Lung (tissue), 11 donors: ENCODE measurements at regions not wholly inside any gene's neighbourhood (a gene's known extent, or its start where the extent isn't known, plus 50 kb on each side); places are given as distances from the start of the nearest gene placed in this dataset.

ENCODE experiments used
- ATAC-seq: fragments of 200-7000 bp; cut with Tn5 transposase; one replicate; pipeline ENCODE4 v1.9.1; 2020; ENCODE audit warnings: moderate number of reproducible peaks; ENCODE audit not compliant: insufficient read depth, low FRiP score
- DNase-seq, 3 donors: peaks; one replicate each; pipeline ENCODE4 v3.0.0-alpha.2; 2013 to 2017
- H3K27ac ChIP-seq, 2 donors: one replicate each; pipeline ENCODE4 v1.5.1; 2013; ENCODE audit warnings: mild to moderate bottlenecking in 2 of 2, moderate library complexity in 2 of 2, control low read depth in 1 of 2, inconsistent platforms in 1 of 2, low read depth in 1 of 2, low read length in 1 of 2
- H3K27me3 ChIP-seq, 3 donors: one replicate each; pipeline ENCODE4 v1.5.1; 2013; ENCODE audit warnings: low read length in 2 of 3; ENCODE audit not compliant: control insufficient read depth in 3 of 3, insufficient read depth in 3 of 3
- H3K36me3 ChIP-seq, 4 donors: one replicate each; pipeline ENCODE4 v1.5.1; 2013; ENCODE audit warnings: low read length in 4 of 4, mild to moderate bottlenecking in 1 of 4, moderate library complexity in 1 of 4; ENCODE audit not compliant: control insufficient read depth in 4 of 4, insufficient read depth in 4 of 4
- H3K4me1 ChIP-seq, 5 donors: one replicate each; pipeline ENCODE4 v1.5.1; 2013; ENCODE audit warnings: low read length in 5 of 5, mild to moderate bottlenecking in 2 of 5, moderate library complexity in 1 of 5; ENCODE audit not compliant: control insufficient read depth in 5 of 5, insufficient read depth in 5 of 5
- H3K4me3 ChIP-seq: one replicate; pipeline ENCODE4 v1.5.1; 2013; ENCODE audit warnings: mild to moderate bottlenecking, control low read depth, moderate library complexity
- H3K9ac ChIP-seq, 2 donors: one replicate each; pipeline ENCODE4 v1.5.1; 2013; ENCODE audit warnings: low read length in 2 of 2, control low read depth in 1 of 2; ENCODE audit not compliant: insufficient read depth in 1 of 2
- H3K9me3 ChIP-seq, 4 donors: one replicate each; pipeline ENCODE4 v1.5.1; 2013; ENCODE audit warnings: low read length in 3 of 4, mild to moderate bottlenecking in 1 of 4, moderate library complexity in 1 of 4; ENCODE audit not compliant: control insufficient read depth in 4 of 4, insufficient read depth in 3 of 4
- CTCF ChIP-seq: IDR thresholded peaks from 2 replicates; pipeline ENCODE4 v1.5.1; 2012; ENCODE audit warnings: mild to moderate bottlenecking; ENCODE audit errors: control extremely low read depth, extremely low read depth
- WGBS, 2 donors: extraction: QIAGEN DNeasy Blood & Tissue Kit; methylation state at CpG; one replicate each; pipeline ENCODE4 v1.1.7; 2013; 5-methylcytosine and 5-hydroxymethylcytosine counted together
- donor health status: control.
- donor health status: control.
- donor health status: Bipolar disorder and iron deficiency.
- donor health status: healthy.
- donor health status: DM: yes; HTN: yes; CAD: no.

GRCh38 chr3:30294241-30294667, 312.1 kb upstream of the TGFBR2 start:
- 87 to 88% methylated on average over 4 of the region's 4 CpGs for WGBS, 2 donors
- no peak overlapping the region for H3K9ac ChIP-seq
- no peak for DNase-seq
- H3K27ac ChIP-seq: peak overlapping the region in 1 of 2 donors; percentile 16
- no peak overlapping the region for H3K4me3 ChIP-seq
- H3K9me3 ChIP-seq: no peaks in the 10 kb centered on the region
- TF ChIP-seq CTCF: no peak
- H3K4me1 ChIP-seq: peaks cover 0 to 7% (median 0%) of the 10 kb centered on the region in 5 donors
- ATAC-seq: no peak
- H3K36me3 ChIP-seq: no peaks in the 10 kb centered on the region
- H3K27me3 ChIP-seq: no peaks in the 10 kb centered on the region

GRCh38 chr3:30297112-30297511, 309.3 kb upstream of the TGFBR2 start:
- no peak for TF ChIP-seq CTCF
- Histone ChIP-seq H3K27me3 (no peaks in the 10 kb centered on the region), H3K9ac (no peak overlapping the region), H3K36me3 (no peaks in the 10 kb centered on the region), H3K27ac (no peak overlapping the region), H3K4me3 (no peak overlapping the region), H3K9me3 (no peaks in the 10 kb centered on the region), H3K4me1 (peaks cover 0 to 5% (median 0%) of the 10 kb centered on the region in 5 donors)
- ATAC-seq: no peak
- 70 to 78% methylated on average over 1 of the region's 1 CpG for WGBS, 2 donors
- no peak for DNase-seq

GRCh38 chr3:30299674-30300385, 306.6 kb upstream of the TGFBR2 start:
- no peak for DNase-seq
- TF ChIP-seq CTCF: no peak
- ATAC-seq: no peak
- H3K4me3 ChIP-seq: no peak overlapping the region
- no peak overlapping the region for H3K27ac ChIP-seq
- no peak overlapping the region for H3K9ac ChIP-seq
- H3K4me1 ChIP-seq: no peaks in the 10 kb centered on the region
- H3K36me3 ChIP-seq: no peaks in the 10 kb centered on the region
- 75 to 86% methylated on average over 3 of the region's 3 CpGs for WGBS, 2 donors
- H3K27me3 ChIP-seq: no peaks in the 10 kb centered on the region
- no peaks in the 10 kb centered on the region for H3K9me3 ChIP-seq

DNA sequence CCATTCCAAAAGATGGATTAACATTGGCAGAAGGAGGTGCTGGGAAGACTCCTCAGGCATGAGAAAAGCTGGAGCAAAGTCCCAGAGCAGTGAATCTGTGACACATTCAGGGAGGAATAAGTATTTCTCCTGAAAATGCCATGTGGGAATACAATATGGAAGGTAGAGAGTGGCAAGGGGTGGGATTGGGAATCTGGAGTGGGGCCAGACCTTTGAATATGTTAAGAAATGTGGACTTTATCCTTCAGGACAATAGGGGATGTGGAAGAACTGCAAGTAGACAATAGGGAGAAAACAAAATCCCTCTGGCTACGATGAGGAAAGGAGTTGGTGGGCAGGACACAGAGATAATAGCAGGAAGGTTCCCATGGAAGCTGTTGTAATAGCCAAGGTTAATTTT, 305.6 kb upstream of the TGFBR2 start:
- Histone ChIP-seq H3K27me3 (no peaks in the 10 kb centered on the region), H3K36me3 (no peaks in the 10 kb centered on the region), H3K4me1 (no peaks in the 10 kb centered on the region), H3K9ac (no peak overlapping the region), H3K4me3 (no peak overlapping the region), H3K27ac (no peak overlapping the region), H3K9me3 (no peaks in the 10 kb centered on the region)
- ATAC-seq (no peak), DNase-seq (no peak)
- no peak for TF ChIP-seq CTCF
- 76 to 83% methylated on average over 1 of the region's 1 CpG for WGBS, 2 donors
